PC-9 (cell line): ENCODE measurements at regions not wholly inside any gene's neighbourhood (a gene's known extent, or its start where the extent isn't known, plus 50 kb on each side); places are given as distances from the start of the nearest gene placed in this dataset.

ENCODE experiments used
- BruUV-seq: library from RNA; stranded (reverse); fragments of 400-500 nt; replicated peaks from 2 replicates; lab custom pipeline; 2021; lab: Mats Ljungman, UMichigan
- CTCF ChIA-PET: fragments of 300-600 bp; sonication (Branson Sonifier 250); formaldehyde crosslinking; loops from one replicate; lab custom pipeline; 2022; ENCODE audit warnings: antibody characterized with exemption; lab: Charles Lee
- POLR2A ChIA-PET: fragments of 300-600 bp; sonication (Branson Sonifier 250); formaldehyde crosslinking; loops from one replicate; lab custom pipeline; 2022; ENCODE audit warnings: antibody characterized with exemption; ENCODE audit not compliant: unreplicated experiment; lab: Charles Lee
- DNase-seq, 2 experiments: peaks; one replicate each; pipeline versions ENCODE4 v3.0.0 to v3.0.0-alpha.2; 2015 to 2022; ENCODE audit warnings: mixed read lengths in 1 of 2
- H2AFZ ChIP-seq: fragments of 200-600 bp; sonication (generic); 2 replicates; pipeline ENCODE4 v1.8.1; 2017; ENCODE audit warnings: antibody characterized with exemption
- H3F3A ChIP-seq: fragments of 200-600 bp; sonication (generic); 2 replicates; pipeline ENCODE4 v1.8.1; 2017; ENCODE audit warnings: antibody characterized with exemption, mild to moderate bottlenecking, low read depth; ENCODE audit not compliant: insufficient read depth
- H3K27ac ChIP-seq: fragments of 200-600 bp; sonication (generic); 2 replicates; pipeline ENCODE4 v1.6.1; 2016; ENCODE audit warnings: mixed run types
- H3K27me3 ChIP-seq: fragments of 200-600 bp; sonication (generic); 2 replicates; pipeline ENCODE4 v1.6.1; 2016; ENCODE audit warnings: low read depth, mixed run types; ENCODE audit not compliant: insufficient read depth
- H3K36me3 ChIP-seq: fragments of 200-600 bp; sonication (generic); 2 replicates; pipeline ENCODE4 v1.6.1; 2016; ENCODE audit warnings: low read depth, mixed run types
- H3K4me1 ChIP-seq: fragments of 200-600 bp; sonication (generic); replicated peaks from 2 replicates; pipeline ENCODE4 v1.6.1; 2016; ENCODE audit warnings: mixed run types; ENCODE audit not compliant: insufficient read depth
- H3K4me2 ChIP-seq: fragments of 200-600 bp; sonication (generic); 2 replicates; pipeline ENCODE4 v1.6.1; 2017; ENCODE audit warnings: mixed run types
- H3K4me3 ChIP-seq: fragments of 200-600 bp; sonication (generic); 2 replicates; pipeline ENCODE4 v1.6.1; 2016; ENCODE audit warnings: mixed run types
- H3K79me2 ChIP-seq: fragments of 200-600 bp; sonication (generic); 2 replicates; pipeline ENCODE4 v1.6.1; 2017; ENCODE audit warnings: low read depth, mixed run types
- H3K9me2 ChIP-seq: fragments of 200-600 bp; sonication (generic); 2 replicates; pipeline ENCODE4 v1.8.1; 2017; ENCODE audit warnings: mild to moderate bottlenecking; ENCODE audit not compliant: insufficient read depth
- H3K9me3 ChIP-seq: fragments of 200-600 bp; sonication (generic); 2 replicates; pipeline ENCODE4 v1.8.1; 2016; ENCODE audit warnings: low read depth; ENCODE audit not compliant: insufficient read depth
- H4K20me1 ChIP-seq: fragments of 200-600 bp; sonication (generic); 2 replicates; pipeline ENCODE4 v1.8.1; 2017; ENCODE audit not compliant: insufficient read depth
- EZH2 ChIP-seq: fragments of 200-600 bp; sonication (generic); IDR thresholded peaks from 2 replicates; pipeline ENCODE4 v1.8.0; 2017; ENCODE audit warnings: antibody characterized with exemption, low read depth
- intact Hi-C: fragments of 100-400 bp; cut with micrococcal nuclease; formaldehyde crosslinking; loops from one replicate; pipeline ENCODE4 v1.10.0; 2022; ENCODE audit not compliant: unreplicated experiment
- TF ChIP-seq, protein P1 (sequence below): fragments of 200-600 bp; sonication (generic); conservative IDR thresholded peaks from 2 replicates; pipeline ENCODE4 v1.6.1; 2017; ENCODE audit warnings: mixed run types, antibody characterized with exemption, mild to moderate bottlenecking, moderate library complexity

DNA sequence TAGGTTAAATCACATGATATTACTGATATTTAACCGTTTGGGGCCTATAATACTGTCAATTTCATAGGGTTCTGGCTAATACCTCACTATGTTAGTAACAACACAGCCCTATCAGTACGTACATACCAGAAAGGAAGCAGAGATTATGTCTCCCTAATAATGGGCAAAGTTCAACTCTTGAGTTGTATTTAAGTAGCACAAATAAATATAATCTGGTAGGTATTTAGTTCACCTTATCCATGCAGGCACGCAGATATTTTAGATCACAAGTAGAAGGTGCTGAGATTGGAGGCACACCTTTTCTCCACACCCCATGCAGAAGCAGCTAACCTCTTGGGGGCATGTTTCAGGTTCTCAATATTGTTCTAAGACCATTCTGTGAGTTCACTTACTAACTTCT is 118.9 kb downstream of the IRS1 start:
- ChIA-PET CTCF (no interaction called here), POLR2A (no interaction called here)
- Histone ChIP-seq H3K9me2 (no peaks in the 10 kb centered on the region), H3K4me1 (no peaks in the 10 kb centered on the region), H3K9me3 (no peaks in the 10 kb centered on the region), H3K79me2 (no peaks in the 10 kb centered on the region), H3K4me3 (no peak overlapping the region), H3K4me2 (no peak overlapping the region), H3F3A (no peaks in the 10 kb centered on the region), H3K36me3 (no peaks in the 10 kb centered on the region), H2AFZ (no peak overlapping the region), H4K20me1 (no peaks in the 10 kb centered on the region), H3K27me3 (no peaks in the 10 kb centered on the region), H3K27ac (no peak overlapping the region)
- intact Hi-C loops = no loop called here
- TF ChIP-seq EZH2 = no peak
- TF ChIP-seq, protein P1, sequence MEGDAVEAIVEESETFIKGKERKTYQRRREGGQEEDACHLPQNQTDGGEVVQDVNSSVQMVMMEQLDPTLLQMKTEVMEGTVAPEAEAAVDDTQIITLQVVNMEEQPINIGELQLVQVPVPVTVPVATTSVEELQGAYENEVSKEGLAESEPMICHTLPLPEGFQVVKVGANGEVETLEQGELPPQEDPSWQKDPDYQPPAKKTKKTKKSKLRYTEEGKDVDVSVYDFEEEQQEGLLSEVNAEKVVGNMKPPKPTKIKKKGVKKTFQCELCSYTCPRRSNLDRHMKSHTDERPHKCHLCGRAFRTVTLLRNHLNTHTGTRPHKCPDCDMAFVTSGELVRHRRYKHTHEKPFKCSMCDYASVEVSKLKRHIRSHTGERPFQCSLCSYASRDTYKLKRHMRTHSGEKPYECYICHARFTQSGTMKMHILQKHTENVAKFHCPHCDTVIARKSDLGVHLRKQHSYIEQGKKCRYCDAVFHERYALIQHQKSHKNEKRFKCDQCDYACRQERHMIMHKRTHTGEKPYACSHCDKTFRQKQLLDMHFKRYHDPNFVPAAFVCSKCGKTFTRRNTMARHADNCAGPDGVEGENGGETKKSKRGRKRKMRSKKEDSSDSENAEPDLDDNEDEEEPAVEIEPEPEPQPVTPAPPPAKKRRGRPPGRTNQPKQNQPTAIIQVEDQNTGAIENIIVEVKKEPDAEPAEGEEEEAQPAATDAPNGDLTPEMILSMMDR = no peak
- DNase-seq = no peak
- BruUV-seq = no TSS peak

GRCh38 chr2:226679389-226680065 is 120.1 kb downstream of the IRS1 start:
- Histone ChIP-seq H3K27ac (no peak overlapping the region), H3K9me2 (no peaks in the 10 kb centered on the region), H3K9me3 (no peaks in the 10 kb centered on the region), H3K27me3 (no peaks in the 10 kb centered on the region), H4K20me1 (no peaks in the 10 kb centered on the region), H2AFZ (no peak overlapping the region), H3K36me3 (no peaks in the 10 kb centered on the region), H3K79me2 (no peaks in the 10 kb centered on the region), H3K4me2 (no peak overlapping the region), H3K4me3 (no peak overlapping the region), H3K4me1 (peaks cover 6% of the 10 kb centered on the region), H3F3A (no peaks in the 10 kb centered on the region)
- TF ChIP-seq, protein P1 = no peak
- no peak for TF ChIP-seq EZH2
- no TSS peak for BruUV-seq
- ChIA-PET CTCF (no interaction called here), POLR2A (no interaction called here)
- intact Hi-C loops = no loop called here
- no peak for DNase-seq

GRCh38 chr2:226678422-226678821 is 121.2 kb downstream of the IRS1 start:
- H3F3A ChIP-seq = peaks cover 8% of the 10 kb centered on the region; the same call in 1 of the 2 replicates
- H3K36me3 ChIP-seq = no peaks in the 10 kb centered on the region
- H4K20me1 ChIP-seq = no peaks in the 10 kb centered on the region
- H3K79me2 ChIP-seq = no peaks in the 10 kb centered on the region
- intact Hi-C loops = no loop called here
- no peaks in the 10 kb centered on the region for H3K9me3 ChIP-seq
- H3K4me3 ChIP-seq = no peak overlapping the region
- H2AFZ ChIP-seq = no peak overlapping the region
- H3K27me3 ChIP-seq = no peaks in the 10 kb centered on the region
- H3K27ac ChIP-seq = no peak overlapping the region
- POLR2A ChIA-PET = no interaction called here
- BruUV-seq = no TSS peak
- H3K4me1 ChIP-seq = peaks cover 17% of the 10 kb centered on the region
- no peak for DNase-seq
- no peak overlapping the region for H3K4me2 ChIP-seq
- CTCF ChIA-PET = no interaction called here
- TF ChIP-seq, protein P1 = no peak
- no peak for TF ChIP-seq EZH2
- H3K9me2 ChIP-seq = no peaks in the 10 kb centered on the region
